HG03342 (cell line): ENCODE measurements at regions not wholly inside any gene's neighbourhood (a gene's known extent, or its start where the extent isn't known, plus 50 kb on each side); places are given as distances from the start of the nearest gene placed in this dataset.

Experiments
- ATAC-seq: cut with Tn5 transposase; IDR thresholded peaks from one replicate; pipeline ENCODE4 v1.9.1; 2021; ENCODE audit warnings: mild to moderate bottlenecking, moderate library complexity; ENCODE audit not compliant: unreplicated experiment

DNA sequence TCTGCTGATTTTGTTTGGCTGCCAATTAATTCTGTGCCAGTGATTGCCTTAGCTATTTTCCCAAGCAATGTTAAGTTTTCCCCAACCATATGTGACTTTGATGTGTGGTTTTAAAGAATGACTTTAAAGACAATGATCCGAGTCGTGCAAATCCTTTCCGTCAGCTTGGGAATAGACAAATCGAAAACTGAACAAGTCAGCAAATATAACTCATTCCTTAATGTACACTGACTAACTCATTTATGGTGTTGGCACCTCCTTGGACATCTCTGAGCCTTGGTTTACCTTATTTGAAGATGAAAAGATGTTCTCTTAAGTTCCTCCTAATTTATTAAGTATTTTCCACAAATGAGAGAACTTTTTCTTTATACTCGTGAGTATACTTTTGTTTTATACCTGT, 249.4 kb upstream of the SLCO3A1 start:
- no peak for ATAC-seq

- no peak for ATAC-seq
These were observed 247.9 kb upstream of the SLCO3A1 start for GRCh38 chr15:91605576-91605975.

DNA sequence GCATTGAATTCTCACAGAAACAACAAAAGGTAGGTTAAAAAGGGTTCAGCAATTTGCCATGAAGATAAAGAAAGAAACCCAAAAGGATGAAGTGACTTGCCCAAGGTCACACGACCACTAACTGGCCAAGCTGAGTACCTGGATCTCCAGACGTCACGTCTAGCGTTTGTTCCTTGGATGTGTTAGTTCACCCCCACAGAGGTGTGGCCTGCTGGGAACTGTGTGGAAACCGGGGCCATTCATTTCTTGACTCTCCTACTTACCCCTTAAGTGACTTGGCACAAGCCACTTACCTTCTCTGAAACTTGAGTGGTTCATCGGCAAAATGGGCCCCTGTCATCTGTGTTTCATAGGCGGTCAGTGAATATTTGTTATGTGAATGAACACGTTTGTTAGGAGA, 244.3 kb upstream of the SLCO3A1 start:
- no peak for ATAC-seq

- no peak for ATAC-seq
These were observed 243.5 kb upstream of the SLCO3A1 start for GRCh38 chr15:91609966-91610365.

GRCh38 chr15:91611561-91612323, 241.8 kb upstream of the SLCO3A1 start:
- no peak for ATAC-seq

DNA sequence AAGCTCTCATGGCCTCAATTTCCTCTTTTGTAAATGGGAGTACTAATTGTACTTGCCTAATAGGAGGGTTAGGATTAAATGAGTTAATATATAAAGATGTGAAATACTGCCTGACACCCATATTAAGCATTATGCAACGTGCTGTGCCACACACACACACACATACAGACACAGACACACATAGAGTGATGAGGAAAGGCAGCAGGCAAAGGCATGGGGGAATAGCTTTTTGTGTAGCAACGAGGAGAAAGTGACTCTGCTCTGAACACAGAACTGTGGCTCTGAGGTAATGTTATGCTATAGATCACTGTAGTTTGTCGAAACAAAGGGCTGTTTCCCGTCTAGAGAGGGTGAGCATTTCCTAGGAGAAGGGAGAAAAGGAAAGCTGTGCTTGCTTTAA, 233.3 kb upstream of the SLCO3A1 start:
- ATAC-seq = no peak

- no peak for ATAC-seq
These were observed 231.3 kb upstream of the SLCO3A1 start for GRCh38 chr15:91622235-91622634.

- no peak for ATAC-seq
These were observed 230.7 kb upstream of the SLCO3A1 start for GRCh38 chr15:91622711-91623342.

GRCh38 chr15:91624353-91624968, 229.0 kb upstream of the SLCO3A1 start:
- no peak for ATAC-seq

- ATAC-seq = no peak
These were observed 228.0 kb upstream of the SLCO3A1 start for GRCh38 chr15:91625506-91625905.

DNA sequence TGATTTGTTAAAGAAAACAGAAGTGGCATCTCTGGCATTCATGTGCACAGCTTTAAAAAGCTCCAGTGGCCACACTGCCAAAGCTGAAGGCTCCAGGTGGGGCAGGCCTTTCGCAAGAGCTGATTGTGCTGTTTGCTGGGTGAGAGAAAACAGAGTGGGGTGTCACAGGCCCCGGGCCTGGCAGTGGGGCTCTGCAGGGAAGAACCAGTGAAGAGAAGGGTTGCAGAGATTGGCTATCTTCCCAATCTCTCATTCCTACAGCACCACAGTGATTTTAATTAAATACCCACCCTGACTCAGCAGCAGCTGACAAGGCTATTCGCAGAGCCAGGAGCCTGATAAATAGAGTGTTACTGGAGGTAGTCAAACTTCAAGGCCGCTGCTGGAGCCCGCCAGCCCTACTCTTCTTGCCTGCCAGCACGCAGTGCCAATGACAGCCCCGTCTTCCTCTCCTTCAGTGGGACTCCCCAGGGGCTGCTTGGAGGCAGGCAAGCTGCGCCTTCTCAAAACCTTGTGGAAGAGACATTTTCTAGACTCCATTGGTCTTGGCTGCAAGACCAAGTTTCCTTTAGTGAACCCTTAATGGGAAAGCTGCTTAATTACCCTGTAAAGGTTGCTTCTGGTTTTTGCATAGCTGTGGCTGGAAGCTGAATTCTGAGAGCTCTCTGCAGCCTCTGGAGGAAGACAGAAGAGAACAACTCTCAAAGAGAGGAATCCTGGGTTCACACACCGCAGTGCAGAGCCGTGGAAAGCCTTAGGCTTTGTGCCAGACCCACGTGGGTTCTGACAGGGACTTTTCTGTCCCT, 225.8 kb upstream of the SLCO3A1 start:
- ATAC-seq = no peak

GRCh38 chr15:91630090-91630489, 223.4 kb upstream of the SLCO3A1 start:
- ATAC-seq = no peak

DNA sequence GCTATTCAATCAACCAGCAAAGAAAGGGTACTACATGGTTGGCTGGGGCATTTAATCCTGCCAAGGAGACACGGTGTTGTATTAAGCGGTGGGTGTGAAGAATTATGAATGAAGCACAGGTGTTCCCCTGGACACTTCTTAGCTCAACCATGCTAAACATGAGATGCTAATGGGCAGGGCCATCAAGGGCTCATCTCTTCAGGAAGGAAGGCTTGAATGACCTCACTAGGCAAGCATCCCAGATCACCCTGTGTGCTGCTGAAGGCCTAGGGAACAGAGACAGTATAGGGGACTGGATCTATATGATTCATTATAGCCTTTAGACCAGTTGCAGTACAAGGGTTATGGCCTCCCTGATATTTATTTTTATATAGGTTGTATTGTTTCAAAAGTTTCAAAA, 221.3 kb upstream of the SLCO3A1 start:
- no peak for ATAC-seq

GRCh38 chr15:91632981-91633380, 220.5 kb upstream of the SLCO3A1 start:
- no peak for ATAC-seq

DNA sequence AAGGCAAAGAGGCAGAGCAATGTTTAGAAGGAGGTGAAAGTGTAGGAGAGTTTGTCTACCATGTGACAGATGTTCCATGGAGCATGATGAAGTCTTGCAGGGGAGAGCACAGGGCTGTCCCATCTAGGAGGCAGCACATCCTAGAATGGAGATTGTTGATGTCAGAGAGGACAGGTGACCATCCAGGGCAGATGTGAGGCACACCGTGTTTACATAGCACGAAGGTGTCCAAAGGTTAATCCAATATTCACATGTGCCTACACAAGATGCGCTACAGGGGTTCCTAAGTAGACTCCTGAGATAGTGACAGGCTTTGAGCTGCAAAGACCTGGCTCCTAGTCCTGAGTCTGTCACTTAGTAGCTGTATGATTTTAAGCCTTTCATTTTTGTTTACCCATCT, 219.3 kb upstream of the SLCO3A1 start:
- ATAC-seq = no peak

DNA sequence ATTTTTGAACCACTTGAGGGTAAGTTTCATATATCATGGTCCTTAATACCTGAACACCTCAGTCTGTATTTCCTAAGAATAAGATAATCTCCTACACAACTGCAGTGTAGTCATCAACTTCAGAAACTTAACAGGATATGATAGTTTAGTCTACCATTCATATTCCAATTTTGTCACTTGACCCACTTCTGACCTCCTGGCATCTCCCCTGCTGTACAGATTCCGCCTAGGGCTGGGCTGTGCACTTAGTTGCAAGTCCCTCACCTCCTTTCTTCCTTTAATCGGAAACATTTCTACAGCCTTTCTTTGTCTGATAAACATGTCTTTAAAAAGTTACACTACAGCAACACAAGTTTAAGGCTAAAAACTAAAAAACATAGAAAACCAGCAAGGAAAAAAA, 218.4 kb upstream of the SLCO3A1 start:
- no peak for ATAC-seq

DNA sequence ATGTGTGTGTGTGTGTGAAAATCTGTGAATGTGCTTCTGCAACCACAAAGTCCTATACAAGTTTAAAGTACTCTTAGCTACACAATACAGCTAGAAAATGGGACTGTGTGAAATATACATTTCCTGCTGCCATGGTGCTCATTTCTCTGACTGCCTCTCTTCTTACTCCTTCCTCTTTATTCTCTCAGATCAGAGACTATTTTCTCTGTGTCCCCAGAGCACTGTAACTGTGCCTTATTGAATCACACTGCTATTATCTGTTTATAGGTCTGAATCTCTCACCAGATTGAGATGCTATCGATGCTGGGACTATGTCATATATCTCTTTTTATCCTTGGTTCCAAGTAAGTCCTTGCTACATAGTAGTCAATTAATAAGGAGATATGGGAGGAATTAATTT, 217.9 kb upstream of the SLCO3A1 start:
- ATAC-seq = no peak

DNA sequence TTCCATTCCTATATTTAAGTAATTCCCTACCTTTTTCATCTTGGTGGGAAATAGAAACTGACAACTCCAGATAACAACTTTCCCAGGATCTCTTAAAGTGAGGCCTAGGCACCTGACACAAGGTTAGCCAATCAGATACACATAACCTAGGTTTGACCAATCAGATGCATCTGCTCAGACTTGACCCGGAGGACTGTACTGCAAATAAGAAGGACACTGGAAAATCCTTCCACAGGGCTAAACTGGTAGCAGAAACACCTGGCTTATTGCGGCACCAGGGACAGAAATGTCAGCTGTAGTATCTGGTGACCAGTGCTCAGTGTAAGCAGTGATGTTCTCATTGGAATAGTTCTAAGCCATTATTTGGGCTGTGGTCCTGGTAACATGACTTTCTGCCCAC, 204.5 kb upstream of the SLCO3A1 start:
- no peak for ATAC-seq

DNA sequence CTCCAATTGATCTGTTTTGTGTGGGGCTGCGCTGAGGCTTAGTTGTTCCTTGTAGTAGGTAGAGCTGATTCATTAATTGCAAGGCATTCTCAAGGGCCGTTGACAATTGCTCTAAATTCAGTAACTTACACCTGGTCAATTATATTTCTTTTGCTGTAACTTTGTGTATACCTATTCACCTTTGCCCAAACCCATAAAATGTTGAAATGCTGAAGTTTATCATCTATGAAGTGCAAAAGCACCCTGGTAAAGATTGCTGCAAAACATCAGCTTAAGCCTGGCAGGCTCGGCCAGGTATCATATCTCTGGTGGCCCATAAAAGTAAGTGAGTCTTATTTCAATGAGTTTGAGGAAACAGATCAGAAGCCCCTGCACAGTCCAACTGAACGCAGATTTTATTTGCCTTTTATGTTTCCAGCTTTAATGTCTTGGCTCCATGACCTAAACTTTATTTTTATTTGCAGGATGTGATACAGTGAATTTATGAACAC, 203.6 kb upstream of the SLCO3A1 start:
- no peak for ATAC-seq

DNA sequence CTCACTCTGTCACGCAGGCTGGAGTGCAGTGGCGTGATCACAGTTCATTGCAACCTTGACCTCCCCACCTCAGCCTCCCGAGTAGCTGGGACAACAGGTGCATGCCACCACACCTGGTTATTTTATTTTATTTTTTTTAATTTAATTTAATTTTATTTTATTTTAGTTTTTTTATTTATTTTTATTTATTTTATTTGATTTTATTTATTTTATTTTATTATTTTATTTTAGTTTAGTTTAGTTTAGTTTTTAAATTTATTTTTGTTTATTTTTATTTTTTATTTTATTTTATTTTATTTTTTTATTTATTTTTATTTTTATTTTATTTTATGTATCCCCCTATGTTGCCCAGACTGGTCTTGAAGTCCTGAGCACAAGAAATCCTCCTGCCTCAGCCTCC, 202.3 kb upstream of the SLCO3A1 start:
- no peak for ATAC-seq

DNA sequence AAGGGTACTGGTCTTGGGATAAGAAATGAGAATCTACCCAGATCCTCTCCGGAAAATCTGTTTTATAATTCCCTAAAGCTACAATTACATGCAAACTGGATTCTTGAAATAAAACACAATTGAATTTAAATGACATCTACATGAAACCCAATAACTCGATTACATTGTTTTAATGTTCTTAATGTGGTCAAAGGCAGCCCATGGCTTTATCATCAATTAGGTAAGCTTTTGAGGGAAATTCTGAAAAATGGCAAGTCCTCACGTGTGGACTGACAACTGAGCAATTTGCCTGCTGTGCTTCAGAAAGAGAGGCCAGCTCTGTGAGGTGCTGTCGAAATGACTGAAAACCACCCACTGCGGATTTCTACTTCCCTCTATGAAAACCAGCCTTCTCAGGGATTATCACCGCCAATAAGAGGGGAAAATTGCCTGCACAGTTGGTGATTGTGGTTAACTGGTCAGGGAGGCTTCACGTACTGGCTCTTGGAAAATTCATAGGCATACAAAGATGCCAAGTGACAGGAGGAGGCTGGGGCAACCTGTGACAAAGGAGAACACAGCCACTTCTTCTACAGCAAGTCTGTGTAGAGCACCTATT, 200.8 kb upstream of the SLCO3A1 start:
- no peak for ATAC-seq
